Type B pancreatic cell (in vitro differentiated cells): ENCODE measurements at regions not wholly inside any gene's neighbourhood (a gene's known extent, or its start where the extent isn't known, plus 50 kb on each side); places are given as distances from the start of the nearest gene placed in this dataset.

Experiments
- DNase-seq: peaks from one replicate; pipeline ENCODE4 v3.0.0; 2021; ENCODE audit warnings: mixed read lengths; ENCODE audit not compliant: unreplicated experiment; ENCODE audit errors: extremely low spot score
- H3K27ac Mint-ChIP-seq: 2 replicates; pipeline ENCODE4 v1.8.0; 2021; ENCODE audit warnings: mild to moderate bottlenecking, mixed read lengths
- H3K27me3 Mint-ChIP-seq: 2 replicates; pipeline ENCODE4 v1.8.0; 2021; ENCODE audit warnings: mixed read lengths
- H3K36me3 Mint-ChIP-seq: 2 replicates; pipeline ENCODE4 v1.8.0; 2021; ENCODE audit warnings: mixed read lengths
- H3K4me1 Mint-ChIP-seq: one replicate; pipeline ENCODE4 v1.8.0; 2021; ENCODE audit warnings: mixed read lengths; ENCODE audit not compliant: unreplicated experiment
- H3K4me3 Mint-ChIP-seq: 2 replicates; pipeline ENCODE4 v1.8.0; 2021; ENCODE audit warnings: mild to moderate bottlenecking, mixed read lengths
- H3K9me3 Mint-ChIP-seq: 2 replicates; pipeline ENCODE4 v1.8.0; 2021; ENCODE audit warnings: mixed read lengths
- CTCF ChIP-seq: fragments of 200-600 bp; sonication (generic); conservative IDR thresholded peaks from 2 replicates; pipeline ENCODE4 v1.5.0; 2021; ENCODE audit warnings: antibody characterized with exemption, mild to moderate bottlenecking

- Mint-ChIP-seq H3K27ac (no peak overlapping the region), H3K27me3 (peaks cover 4% of the 10 kb centered on the region), H3K4me3 (no peak overlapping the region), H3K9me3 (no peaks in the 10 kb centered on the region), H3K36me3 (no peaks in the 10 kb centered on the region), H3K4me1 (peaks cover 11% of the 10 kb centered on the region)
- no peak for TF ChIP-seq CTCF
- DNase-seq: no peak
Observed at GRCh38 chr2:217086038-217086522, 226.2 kb upstream of the TNP1 start.

GRCh38 chr2:217085543-217085942, 225.7 kb upstream of the TNP1 start:
- peaks cover 3% of the 10 kb centered on the region for H3K27me3 Mint-ChIP-seq
- no peak overlapping the region for H3K27ac Mint-ChIP-seq
- H3K36me3 Mint-ChIP-seq: no peaks in the 10 kb centered on the region
- TF ChIP-seq CTCF: no peak
- no peaks in the 10 kb centered on the region for H3K9me3 Mint-ChIP-seq
- no peak for DNase-seq
- no peak overlapping the region for H3K4me3 Mint-ChIP-seq
- peaks cover 11% of the 10 kb centered on the region for H3K4me1 Mint-ChIP-seq

GRCh38 chr2:217081799-217082198, 221.9 kb upstream of the TNP1 start:
- H3K9me3 Mint-ChIP-seq: peaks cover 6% of the 10 kb centered on the region
- H3K36me3 Mint-ChIP-seq: no peaks in the 10 kb centered on the region
- H3K27me3 Mint-ChIP-seq: peaks cover 7% of the 10 kb centered on the region
- peaks cover 5% of the 10 kb centered on the region for H3K4me1 Mint-ChIP-seq
- DNase-seq: no peak
- H3K4me3 Mint-ChIP-seq: no peak overlapping the region
- H3K27ac Mint-ChIP-seq: no peak overlapping the region
- no peak for TF ChIP-seq CTCF

GRCh38 chr2:217079165-217079564, 219.3 kb upstream of the TNP1 start:
- TF ChIP-seq CTCF: no peak
- peaks cover 12% of the 10 kb centered on the region for H3K4me1 Mint-ChIP-seq
- H3K9me3 Mint-ChIP-seq: peaks cover 6% of the 10 kb centered on the region
- H3K27ac Mint-ChIP-seq: no peak overlapping the region
- no peak overlapping the region for H3K4me3 Mint-ChIP-seq
- no peak for DNase-seq
- peaks cover 12% of the 10 kb centered on the region for H3K27me3 Mint-ChIP-seq
- H3K36me3 Mint-ChIP-seq: no peaks in the 10 kb centered on the region

DNA sequence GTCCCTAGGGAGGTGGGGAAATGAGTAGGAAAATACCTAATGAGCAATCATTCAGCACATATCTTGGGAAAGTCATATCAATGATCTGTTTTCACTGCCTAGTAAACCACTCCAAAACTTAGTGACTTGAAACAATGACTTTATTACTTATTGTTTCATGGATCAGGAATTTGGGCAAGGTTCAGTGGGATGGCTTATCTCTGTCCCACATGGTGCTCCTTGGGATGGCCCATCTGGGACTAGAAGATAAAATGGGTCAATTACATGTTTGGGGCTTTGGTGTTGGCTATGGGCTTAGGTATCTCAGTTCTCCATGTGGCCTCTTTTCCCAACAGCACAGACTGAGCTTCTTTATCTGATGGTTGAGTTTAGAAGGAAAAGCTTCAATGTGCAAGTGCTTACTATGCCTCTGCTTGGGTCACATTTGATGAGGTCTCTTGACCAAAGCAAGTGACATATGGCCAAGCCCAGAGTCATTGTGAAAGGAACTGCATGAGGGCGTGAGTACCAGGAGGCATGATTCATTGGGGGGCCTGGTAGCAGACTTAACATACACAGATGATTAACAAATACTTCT, 218.1 kb upstream of the TNP1 start:
- TF ChIP-seq CTCF: no peak
- Mint-ChIP-seq H3K27me3 (peaks cover 9% of the 10 kb centered on the region), H3K27ac (no peak overlapping the region), H3K4me1 (peaks cover 12% of the 10 kb centered on the region), H3K4me3 (no peak overlapping the region), H3K9me3 (peaks cover 6% of the 10 kb centered on the region), H3K36me3 (no peaks in the 10 kb centered on the region)
- no peak for DNase-seq
